Prostate gland (tissue), 2 donors: ENCODE measurements at regions not wholly inside any gene's neighbourhood (a gene's known extent, or its start where the extent isn't known, plus 50 kb on each side); places are given as distances from the start of the nearest gene placed in this dataset.

Source experiments
- CTCF ChIP-seq, 4 experiments: fragments of 200-600 bp in 2 of 4; fragments of 450-650 bp in 2 of 4; sonication (generic) in 2 of 4; IDR thresholded peaks; 1 replicate in 3 of 4; 2 replicates in 1 of 4; pipeline ENCODE4 v1.5.1; 2016 to 2019; ENCODE audit warnings: antibody characterized with exemption in 4 of 4, mild to moderate bottlenecking in 2 of 4, moderate library complexity in 2 of 4
- POLR2A ChIP-seq: fragments of 450-650 bp; IDR thresholded peaks from one replicate; pipeline ENCODE4 v1.6.1; 2016; ENCODE audit warnings: antibody characterized with exemption, mild to moderate bottlenecking
- POLR2AphosphoS5 ChIP-seq: sonication (generic); formaldehyde crosslinking; IDR thresholded peaks from one replicate; pipeline ENCODE4 v1.6.1; 2017; ENCODE audit warnings: antibody characterized with exemption

- TF ChIP-seq CTCF (IDR thresholded peaks at IDR 0.05) (no peak), POLR2AphosphoS5 (no peak), POLR2A (no peak)
Measured at GRCh38 chr6:88374553-88374952, 208.4 kb upstream of the CNR1 start.
